ENCODE measurements at regions not wholly inside any gene's neighbourhood (a gene's known extent, or its start where the extent isn't known, plus 50 kb on each side); places are given as distances from the start of the nearest gene placed in this dataset.

DNA sequence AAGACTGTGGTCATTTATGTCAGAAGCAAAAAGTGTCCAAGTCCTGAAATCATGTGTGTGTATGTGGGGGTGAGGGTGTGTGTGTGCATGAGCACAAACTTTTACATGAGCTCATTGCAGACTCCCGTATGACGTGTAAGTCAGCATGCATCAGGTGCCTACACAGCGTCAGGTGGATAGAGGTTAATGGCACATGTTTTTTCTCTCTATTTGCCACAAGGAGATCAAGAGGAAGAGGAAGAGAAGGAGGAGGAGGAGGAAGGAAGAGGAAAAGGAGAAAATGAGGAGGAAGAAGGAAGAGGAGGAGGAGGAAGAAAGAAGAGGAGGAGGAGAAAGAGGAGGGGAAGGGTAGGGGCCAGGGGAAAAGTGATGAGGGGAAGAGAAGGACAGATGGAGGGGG is 178.0 kb upstream of the DYNLRB2 start:
- Histone ChIP-seq H3K36me3 (ENCODE audit: control insufficient read depth, insufficient read depth, low read length) (no peaks in the 10 kb centered on the region), H3K9me3 (ENCODE audit: control insufficient read depth, insufficient read depth, low read depth, low read length) (no peaks in the 10 kb centered on the region), H3K4me3 (ENCODE audit: low read depth in 2 of 2, low read length in 2 of 2) (no peak overlapping the region), H3K4me1 (ENCODE audit: control insufficient read depth, insufficient read depth, low read length) (no peaks in the 10 kb centered on the region), H3K27me3 (ENCODE audit: control insufficient read depth, insufficient read depth, low read length) (no peaks in the 10 kb centered on the region), H3K27ac (ENCODE audit: low read length) (no peak overlapping the region)
- BruUV-seq (replicated peaks): no TSS peak
- CTCF ChIA-PET: no interaction called here
- POLR2A ChIA-PET: no interaction called here
- in situ Hi-C loops (cut with HindIII; ENCODE audit: low pct_unique_long_range_greater_than_20kb, low sequenced_read_pairs): no loop called here
- TF ChIP-seq TCF7L2 (IDR thresholded peaks at IDR 0.05; ENCODE audit: low read depth, low read length) (no peak), SIN3A (IDR thresholded peaks at IDR 0.05; ENCODE audit: borderline replicate concordance, insufficient read depth, low read depth, low read length) (no peak)
- DNase-seq (ENCODE audit: low read depth, low spot score): no peak
- ATAC-seq: no peak
- intact Hi-C loops (cut with micrococcal nuclease; ENCODE audit: unreplicated experiment): no loop called here

DNA sequence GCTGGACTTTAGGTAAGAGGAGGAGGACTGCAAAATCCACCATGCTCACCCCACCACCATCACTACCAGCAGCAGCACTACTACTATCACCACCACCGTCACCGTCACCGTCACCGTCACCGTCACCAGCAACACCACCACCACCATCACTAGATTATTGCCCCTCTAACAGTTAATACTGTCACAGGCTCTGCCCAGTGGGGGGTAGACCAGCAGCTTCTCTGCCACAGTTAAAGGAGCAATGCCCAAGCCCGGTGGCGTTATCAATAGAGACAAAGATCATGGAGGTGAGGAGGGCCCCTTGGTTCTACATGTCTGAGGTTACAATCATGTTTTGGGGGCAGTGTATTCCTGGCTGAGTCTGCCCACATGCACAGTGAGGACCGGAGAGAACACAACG is 184.4 kb upstream of the DYNLRB2 start:
- ChIA-PET CTCF (no interaction called here), POLR2A (no interaction called here)
- no peaks in the 10 kb centered on the region for H3K27me3 ChIP-seq (ENCODE audit: control insufficient read depth, insufficient read depth, low read length)
- in situ Hi-C loops (cut with HindIII; ENCODE audit: low pct_unique_long_range_greater_than_20kb, low sequenced_read_pairs) (no loop called here), intact Hi-C loops (cut with micrococcal nuclease; ENCODE audit: unreplicated experiment) (no loop called here)
- H3K4me3 ChIP-seq (ENCODE audit: low read depth in 2 of 2, low read length in 2 of 2): no peak overlapping the region
- no TSS peak for BruUV-seq (replicated peaks)
- no peak overlapping the region for H3K27ac ChIP-seq (ENCODE audit: low read length)
- TF ChIP-seq, protein P1, sequence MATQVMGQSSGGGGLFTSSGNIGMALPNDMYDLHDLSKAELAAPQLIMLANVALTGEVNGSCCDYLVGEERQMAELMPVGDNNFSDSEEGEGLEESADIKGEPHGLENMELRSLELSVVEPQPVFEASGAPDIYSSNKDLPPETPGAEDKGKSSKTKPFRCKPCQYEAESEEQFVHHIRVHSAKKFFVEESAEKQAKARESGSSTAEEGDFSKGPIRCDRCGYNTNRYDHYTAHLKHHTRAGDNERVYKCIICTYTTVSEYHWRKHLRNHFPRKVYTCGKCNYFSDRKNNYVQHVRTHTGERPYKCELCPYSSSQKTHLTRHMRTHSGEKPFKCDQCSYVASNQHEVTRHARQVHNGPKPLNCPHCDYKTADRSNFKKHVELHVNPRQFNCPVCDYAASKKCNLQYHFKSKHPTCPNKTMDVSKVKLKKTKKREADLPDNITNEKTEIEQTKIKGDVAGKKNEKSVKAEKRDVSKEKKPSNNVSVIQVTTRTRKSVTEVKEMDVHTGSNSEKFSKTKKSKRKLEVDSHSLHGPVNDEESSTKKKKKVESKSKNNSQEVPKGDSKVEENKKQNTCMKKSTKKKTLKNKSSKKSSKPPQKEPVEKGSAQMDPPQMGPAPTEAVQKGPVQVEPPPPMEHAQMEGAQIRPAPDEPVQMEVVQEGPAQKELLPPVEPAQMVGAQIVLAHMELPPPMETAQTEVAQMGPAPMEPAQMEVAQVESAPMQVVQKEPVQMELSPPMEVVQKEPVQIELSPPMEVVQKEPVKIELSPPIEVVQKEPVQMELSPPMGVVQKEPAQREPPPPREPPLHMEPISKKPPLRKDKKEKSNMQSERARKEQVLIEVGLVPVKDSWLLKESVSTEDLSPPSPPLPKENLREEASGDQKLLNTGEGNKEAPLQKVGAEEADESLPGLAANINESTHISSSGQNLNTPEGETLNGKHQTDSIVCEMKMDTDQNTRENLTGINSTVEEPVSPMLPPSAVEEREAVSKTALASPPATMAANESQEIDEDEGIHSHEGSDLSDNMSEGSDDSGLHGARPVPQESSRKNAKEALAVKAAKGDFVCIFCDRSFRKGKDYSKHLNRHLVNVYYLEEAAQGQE (IDR thresholded peaks at IDR 0.05; ENCODE audit: insufficient read depth in 1 of 2, low read depth in 2 of 2, low read length in 1 of 2): no peak
- TF ChIP-seq TCF7L2 (IDR thresholded peaks at IDR 0.05; ENCODE audit: low read depth, low read length) (no peak), SIN3A (IDR thresholded peaks at IDR 0.05; ENCODE audit: borderline replicate concordance, insufficient read depth, low read depth, low read length) (no peak), POLR2AphosphoS5 (IDR thresholded peaks at IDR 0.05; ENCODE audit: low read depth, low read length) (no peak)
- TF ChIP-seq, protein P2, sequence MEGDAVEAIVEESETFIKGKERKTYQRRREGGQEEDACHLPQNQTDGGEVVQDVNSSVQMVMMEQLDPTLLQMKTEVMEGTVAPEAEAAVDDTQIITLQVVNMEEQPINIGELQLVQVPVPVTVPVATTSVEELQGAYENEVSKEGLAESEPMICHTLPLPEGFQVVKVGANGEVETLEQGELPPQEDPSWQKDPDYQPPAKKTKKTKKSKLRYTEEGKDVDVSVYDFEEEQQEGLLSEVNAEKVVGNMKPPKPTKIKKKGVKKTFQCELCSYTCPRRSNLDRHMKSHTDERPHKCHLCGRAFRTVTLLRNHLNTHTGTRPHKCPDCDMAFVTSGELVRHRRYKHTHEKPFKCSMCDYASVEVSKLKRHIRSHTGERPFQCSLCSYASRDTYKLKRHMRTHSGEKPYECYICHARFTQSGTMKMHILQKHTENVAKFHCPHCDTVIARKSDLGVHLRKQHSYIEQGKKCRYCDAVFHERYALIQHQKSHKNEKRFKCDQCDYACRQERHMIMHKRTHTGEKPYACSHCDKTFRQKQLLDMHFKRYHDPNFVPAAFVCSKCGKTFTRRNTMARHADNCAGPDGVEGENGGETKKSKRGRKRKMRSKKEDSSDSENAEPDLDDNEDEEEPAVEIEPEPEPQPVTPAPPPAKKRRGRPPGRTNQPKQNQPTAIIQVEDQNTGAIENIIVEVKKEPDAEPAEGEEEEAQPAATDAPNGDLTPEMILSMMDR (IDR thresholded peaks at IDR 0.05): no peak
- H3K9me3 ChIP-seq (ENCODE audit: control insufficient read depth, insufficient read depth, low read depth, low read length): no peaks in the 10 kb centered on the region
- DNase-seq (ENCODE audit: low read depth, low spot score) (no peak), ATAC-seq (no peak)
- H3K4me1 ChIP-seq (ENCODE audit: control insufficient read depth, insufficient read depth, low read length): no peaks in the 10 kb centered on the region
- H3K36me3 ChIP-seq (ENCODE audit: control insufficient read depth, insufficient read depth, low read length): no peaks in the 10 kb centered on the region; the same call in 1 of the 2 replicates

DNA sequence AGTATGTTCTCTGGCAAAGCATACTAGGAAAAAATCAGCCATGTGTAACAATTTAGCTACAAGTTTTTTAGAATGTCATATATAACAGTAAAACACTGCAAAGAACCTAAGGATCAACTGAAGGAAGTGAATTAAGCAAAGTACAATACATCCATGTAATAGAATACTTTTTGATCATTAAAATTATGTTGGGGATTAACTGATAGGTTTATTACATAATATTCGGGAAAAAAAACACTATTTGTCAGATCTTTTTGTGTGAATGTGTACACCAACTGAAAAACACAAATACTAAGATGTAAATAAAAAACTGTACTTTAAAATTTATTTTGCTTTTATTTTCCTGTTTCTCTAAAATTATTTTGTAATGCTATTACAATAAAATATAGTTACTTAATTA is 185.5 kb upstream of the DYNLRB2 start:
- H3K27me3 ChIP-seq (ENCODE audit: control insufficient read depth, insufficient read depth, low read length): no peaks in the 10 kb centered on the region
- CTCF ChIA-PET: no interaction called here
- POLR2A ChIA-PET: no interaction called here
- H3K27ac ChIP-seq (ENCODE audit: low read length): no peak overlapping the region
- no TSS peak for BruUV-seq (replicated peaks)
- H3K4me3 ChIP-seq (ENCODE audit: low read depth in 2 of 2, low read length in 2 of 2): no peak overlapping the region
- no peaks in the 10 kb centered on the region for H3K4me1 ChIP-seq (ENCODE audit: control insufficient read depth, insufficient read depth, low read length)
- ATAC-seq (no peak), DNase-seq (ENCODE audit: low read depth, low spot score) (no peak)
- no peaks in the 10 kb centered on the region; the same call in 1 of the 2 replicates for H3K36me3 ChIP-seq (ENCODE audit: control insufficient read depth, insufficient read depth, low read length)
- no peaks in the 10 kb centered on the region for H3K9me3 ChIP-seq (ENCODE audit: control insufficient read depth, insufficient read depth, low read depth, low read length)
- TF ChIP-seq TCF7L2 (IDR thresholded peaks at IDR 0.05; ENCODE audit: low read depth, low read length) (no peak), SIN3A (IDR thresholded peaks at IDR 0.05; ENCODE audit: borderline replicate concordance, insufficient read depth, low read depth, low read length) (no peak), POLR2AphosphoS5 (IDR thresholded peaks at IDR 0.05; ENCODE audit: low read depth, low read length) (no peak)
- TF ChIP-seq, protein P1 (IDR thresholded peaks at IDR 0.05; ENCODE audit: insufficient read depth in 1 of 2, low read depth in 2 of 2, low read length in 1 of 2): no peak
- TF ChIP-seq, protein P2 (IDR thresholded peaks at IDR 0.05): no peak
- in situ Hi-C loops (cut with HindIII; ENCODE audit: low pct_unique_long_range_greater_than_20kb, low sequenced_read_pairs) (no loop called here), intact Hi-C loops (cut with micrococcal nuclease; ENCODE audit: unreplicated experiment) (no loop called here)
